ENCODE measurements at regions not wholly inside any gene's neighbourhood (a gene's known extent, or its start where the extent isn't known, plus 50 kb on each side); places are given as distances from the start of the nearest gene placed in this dataset.

GRCh38 chr3:70857916-70858315 is 545.5 kb upstream of the MDFIC2 start:
- no peaks in the 10 kb centered on the region for H3K27me3 ChIP-seq (ENCODE audit: low read length)
- H3K9me3 ChIP-seq (ENCODE audit: insufficient read depth, low read length), result no peaks in the 10 kb centered on the region
- H3K4me2 ChIP-seq (ENCODE audit: low read depth, low read length, poor library complexity, severe bottlenecking), result no peak overlapping the region
- H3K9ac ChIP-seq (ENCODE audit: low read length), result no peak overlapping the region
- no peaks in the 10 kb centered on the region for H3K9me2 ChIP-seq (replicated peaks; ENCODE audit: insufficient read depth, low read length)
- H3F3A ChIP-seq (ENCODE audit: insufficient read depth), result no peaks in the 10 kb centered on the region
- TF ChIP-seq EZH2phosphoT487 (conservative IDR thresholded peaks at IDR 0.05; ENCODE audit: low read length), result no peak
- TF ChIP-seq, protein P1, sequence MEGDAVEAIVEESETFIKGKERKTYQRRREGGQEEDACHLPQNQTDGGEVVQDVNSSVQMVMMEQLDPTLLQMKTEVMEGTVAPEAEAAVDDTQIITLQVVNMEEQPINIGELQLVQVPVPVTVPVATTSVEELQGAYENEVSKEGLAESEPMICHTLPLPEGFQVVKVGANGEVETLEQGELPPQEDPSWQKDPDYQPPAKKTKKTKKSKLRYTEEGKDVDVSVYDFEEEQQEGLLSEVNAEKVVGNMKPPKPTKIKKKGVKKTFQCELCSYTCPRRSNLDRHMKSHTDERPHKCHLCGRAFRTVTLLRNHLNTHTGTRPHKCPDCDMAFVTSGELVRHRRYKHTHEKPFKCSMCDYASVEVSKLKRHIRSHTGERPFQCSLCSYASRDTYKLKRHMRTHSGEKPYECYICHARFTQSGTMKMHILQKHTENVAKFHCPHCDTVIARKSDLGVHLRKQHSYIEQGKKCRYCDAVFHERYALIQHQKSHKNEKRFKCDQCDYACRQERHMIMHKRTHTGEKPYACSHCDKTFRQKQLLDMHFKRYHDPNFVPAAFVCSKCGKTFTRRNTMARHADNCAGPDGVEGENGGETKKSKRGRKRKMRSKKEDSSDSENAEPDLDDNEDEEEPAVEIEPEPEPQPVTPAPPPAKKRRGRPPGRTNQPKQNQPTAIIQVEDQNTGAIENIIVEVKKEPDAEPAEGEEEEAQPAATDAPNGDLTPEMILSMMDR (IDR thresholded peaks at IDR 0.05; ENCODE audit: insufficient read depth, low read length, poor library complexity, severe bottlenecking), result no peak
- no peak overlapping the region for H2AFZ ChIP-seq (ENCODE audit: low read depth, low read length, severe bottlenecking)
- H3K4me3 ChIP-seq (ENCODE audit: insufficient read depth, low read length, poor library complexity, severe bottlenecking), result no peak overlapping the region
- H3K79me2 ChIP-seq (ENCODE audit: insufficient read depth, low read length), result no peaks in the 10 kb centered on the region
- H4K20me1 ChIP-seq (ENCODE audit: low read depth, low read length), result no peaks in the 10 kb centered on the region
- H3K27ac ChIP-seq (ENCODE audit: low read depth, low read length), result no peak overlapping the region
- no peaks in the 10 kb centered on the region for H3K36me3 ChIP-seq (ENCODE audit: low read length)

GRCh38 chr3:70856414-70857162 is 544.1 kb upstream of the MDFIC2 start:
- Histone ChIP-seq H3K9me3 (ENCODE audit: insufficient read depth, low read length) (no peaks in the 10 kb centered on the region), H3K79me2 (ENCODE audit: insufficient read depth, low read length) (no peaks in the 10 kb centered on the region), H3K4me3 (ENCODE audit: insufficient read depth, low read length, poor library complexity, severe bottlenecking) (no peak overlapping the region), H3K36me3 (ENCODE audit: low read length) (no peaks in the 10 kb centered on the region), H3K9ac (ENCODE audit: low read length) (no peak overlapping the region), H4K20me1 (ENCODE audit: low read depth, low read length) (no peaks in the 10 kb centered on the region), H3K4me2 (ENCODE audit: low read depth, low read length, poor library complexity, severe bottlenecking) (no peak overlapping the region), H3K27ac (ENCODE audit: low read depth, low read length) (no peak overlapping the region), H2AFZ (ENCODE audit: low read depth, low read length, severe bottlenecking) (no peak overlapping the region), H3F3A (ENCODE audit: insufficient read depth) (no peaks in the 10 kb centered on the region), H3K27me3 (ENCODE audit: low read length) (no peaks in the 10 kb centered on the region), H3K9me2 (replicated peaks; ENCODE audit: insufficient read depth, low read length) (no peaks in the 10 kb centered on the region)
- TF ChIP-seq EZH2phosphoT487 (conservative IDR thresholded peaks at IDR 0.05; ENCODE audit: low read length), result no peak
- TF ChIP-seq, protein P1 (IDR thresholded peaks at IDR 0.05; ENCODE audit: insufficient read depth, low read length, poor library complexity, severe bottlenecking), result no peak

DNA sequence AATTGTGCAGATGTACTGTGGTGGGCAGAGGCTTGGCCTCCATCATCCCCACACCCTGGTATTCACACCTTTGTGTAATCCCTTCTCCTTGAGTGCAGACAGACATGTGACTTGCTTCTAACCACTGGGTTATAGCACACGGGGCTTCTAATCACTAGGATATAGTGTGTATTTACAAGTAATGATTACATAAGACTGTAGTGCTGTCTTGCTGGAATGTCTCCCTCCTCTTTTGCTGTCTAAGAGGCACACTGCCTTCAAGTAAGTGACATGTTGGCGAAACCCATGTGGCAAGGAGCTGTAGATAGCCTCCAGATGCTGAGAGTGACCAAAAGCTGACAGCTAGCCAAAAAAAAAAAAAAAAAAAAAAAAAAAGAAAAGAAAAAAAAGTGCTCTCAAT is 542.7 kb upstream of the MDFIC2 start:
- no peak overlapping the region for H3K27ac ChIP-seq (ENCODE audit: low read depth, low read length)
- no peaks in the 10 kb centered on the region for H3F3A ChIP-seq (ENCODE audit: insufficient read depth)
- H3K4me3 ChIP-seq (ENCODE audit: insufficient read depth, low read length, poor library complexity, severe bottlenecking), result no peak overlapping the region
- H3K9me2 ChIP-seq (replicated peaks; ENCODE audit: insufficient read depth, low read length), result no peaks in the 10 kb centered on the region
- no peak for TF ChIP-seq EZH2phosphoT487 (conservative IDR thresholded peaks at IDR 0.05; ENCODE audit: low read length)
- TF ChIP-seq, protein P1 (IDR thresholded peaks at IDR 0.05; ENCODE audit: insufficient read depth, low read length, poor library complexity, severe bottlenecking), result no peak
- no peaks in the 10 kb centered on the region for H3K27me3 ChIP-seq (ENCODE audit: low read length)
- H3K4me2 ChIP-seq (ENCODE audit: low read depth, low read length, poor library complexity, severe bottlenecking), result no peak overlapping the region
- no peak overlapping the region for H2AFZ ChIP-seq (ENCODE audit: low read depth, low read length, severe bottlenecking)
- no peaks in the 10 kb centered on the region for H3K36me3 ChIP-seq (ENCODE audit: low read length)
- no peaks in the 10 kb centered on the region for H4K20me1 ChIP-seq (ENCODE audit: low read depth, low read length)
- no peak overlapping the region for H3K9ac ChIP-seq (ENCODE audit: low read length)
- no peaks in the 10 kb centered on the region for H3K9me3 ChIP-seq (ENCODE audit: insufficient read depth, low read length)
- H3K79me2 ChIP-seq (ENCODE audit: insufficient read depth, low read length), result no peaks in the 10 kb centered on the region

Data from SU-DHL-6 (cell line).